ENCODE measurements at regions not wholly inside any gene's neighbourhood (a gene's known extent, or its start where the extent isn't known, plus 50 kb on each side); places are given as distances from the start of the nearest gene placed in this dataset.

GRCh38 chr13:73244467-73244866 lies 185.7 kb downstream of the KLF5 start:
- Mint-ChIP-seq H3K27ac (ENCODE audit: unreplicated experiment) (peak overlapping the region; percentile 43), H3K4me3 (ENCODE audit: unreplicated experiment) (no peak overlapping the region), H3K4me1 (ENCODE audit: low read depth) (no peaks in the 10 kb centered on the region), H3K27me3 (ENCODE audit: low read depth) (no peaks in the 10 kb centered on the region), H3K9me3 (ENCODE audit: low read depth) (no peaks in the 10 kb centered on the region), H3K36me3 (ENCODE audit: low read depth) (no peaks in the 10 kb centered on the region)
- TF ChIP-seq, protein P1, sequence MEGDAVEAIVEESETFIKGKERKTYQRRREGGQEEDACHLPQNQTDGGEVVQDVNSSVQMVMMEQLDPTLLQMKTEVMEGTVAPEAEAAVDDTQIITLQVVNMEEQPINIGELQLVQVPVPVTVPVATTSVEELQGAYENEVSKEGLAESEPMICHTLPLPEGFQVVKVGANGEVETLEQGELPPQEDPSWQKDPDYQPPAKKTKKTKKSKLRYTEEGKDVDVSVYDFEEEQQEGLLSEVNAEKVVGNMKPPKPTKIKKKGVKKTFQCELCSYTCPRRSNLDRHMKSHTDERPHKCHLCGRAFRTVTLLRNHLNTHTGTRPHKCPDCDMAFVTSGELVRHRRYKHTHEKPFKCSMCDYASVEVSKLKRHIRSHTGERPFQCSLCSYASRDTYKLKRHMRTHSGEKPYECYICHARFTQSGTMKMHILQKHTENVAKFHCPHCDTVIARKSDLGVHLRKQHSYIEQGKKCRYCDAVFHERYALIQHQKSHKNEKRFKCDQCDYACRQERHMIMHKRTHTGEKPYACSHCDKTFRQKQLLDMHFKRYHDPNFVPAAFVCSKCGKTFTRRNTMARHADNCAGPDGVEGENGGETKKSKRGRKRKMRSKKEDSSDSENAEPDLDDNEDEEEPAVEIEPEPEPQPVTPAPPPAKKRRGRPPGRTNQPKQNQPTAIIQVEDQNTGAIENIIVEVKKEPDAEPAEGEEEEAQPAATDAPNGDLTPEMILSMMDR (IDR thresholded peaks at IDR 0.05) = no peak
- DNase-seq (ENCODE audit: low spot score) = no peak

DNA sequence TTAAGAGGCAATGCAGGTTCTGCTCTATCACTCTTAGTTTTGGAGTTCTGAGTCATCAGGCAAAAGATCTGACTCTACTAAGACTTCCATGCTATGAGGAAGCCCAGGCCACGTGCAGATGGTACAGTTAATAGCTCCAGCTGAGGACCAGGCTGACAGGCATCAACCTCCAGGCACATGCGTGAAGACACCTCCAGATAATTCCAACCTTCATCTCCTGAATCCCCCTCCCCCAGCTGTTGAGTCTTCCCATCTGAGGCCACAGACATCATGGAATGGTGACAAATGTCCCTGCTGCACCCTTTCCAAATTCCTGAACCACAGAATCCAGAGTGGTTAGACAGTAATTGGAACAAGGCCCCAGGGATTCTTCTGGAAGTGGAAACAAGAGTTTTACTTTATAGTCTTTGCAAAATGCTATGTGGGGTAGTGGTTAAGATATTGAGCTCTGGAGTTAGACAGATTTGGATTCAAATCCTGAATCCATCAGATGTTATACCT lies 183.8 kb downstream of the KLF5 start:
- no peaks in the 10 kb centered on the region for H3K27me3 Mint-ChIP-seq (ENCODE audit: low read depth)
- no peaks in the 10 kb centered on the region for H3K4me1 Mint-ChIP-seq (ENCODE audit: low read depth)
- no peak overlapping the region for H3K27ac Mint-ChIP-seq (ENCODE audit: unreplicated experiment)
- no peaks in the 10 kb centered on the region for H3K9me3 Mint-ChIP-seq (ENCODE audit: low read depth)
- TF ChIP-seq, protein P1 (IDR thresholded peaks at IDR 0.05) = no peak
- no peaks in the 10 kb centered on the region for H3K36me3 Mint-ChIP-seq (ENCODE audit: low read depth)
- no peak overlapping the region for H3K4me3 Mint-ChIP-seq (ENCODE audit: unreplicated experiment)
- DNase-seq (ENCODE audit: low spot score) = no peak

- DNase-seq (ENCODE audit: low spot score) = no peak
- H3K4me3 Mint-ChIP-seq (ENCODE audit: unreplicated experiment) = no peak overlapping the region
- no peak overlapping the region for H3K27ac Mint-ChIP-seq (ENCODE audit: unreplicated experiment)
- H3K4me1 Mint-ChIP-seq (ENCODE audit: low read depth) = no peaks in the 10 kb centered on the region
- no peaks in the 10 kb centered on the region for H3K36me3 Mint-ChIP-seq (ENCODE audit: low read depth)
- no peaks in the 10 kb centered on the region for H3K9me3 Mint-ChIP-seq (ENCODE audit: low read depth)
- TF ChIP-seq, protein P1 (IDR thresholded peaks at IDR 0.05) = no peak
- H3K27me3 Mint-ChIP-seq (ENCODE audit: low read depth) = no peaks in the 10 kb centered on the region
These were observed 181.4 kb downstream of the KLF5 start for GRCh38 chr13:73240193-73240592.

GRCh38 chr13:73235385-73235784 lies 176.6 kb downstream of the KLF5 start:
- DNase-seq (ENCODE audit: low spot score) = no peak
- no peaks in the 10 kb centered on the region for H3K9me3 Mint-ChIP-seq (ENCODE audit: low read depth)
- no peaks in the 10 kb centered on the region for H3K4me1 Mint-ChIP-seq (ENCODE audit: low read depth)
- H3K4me3 Mint-ChIP-seq (ENCODE audit: unreplicated experiment) = no peak overlapping the region
- no peaks in the 10 kb centered on the region for H3K36me3 Mint-ChIP-seq (ENCODE audit: low read depth)
- H3K27me3 Mint-ChIP-seq (ENCODE audit: low read depth) = peaks cover 6% of the 10 kb centered on the region
- no peak overlapping the region for H3K27ac Mint-ChIP-seq (ENCODE audit: unreplicated experiment)
- TF ChIP-seq, protein P1 (IDR thresholded peaks at IDR 0.05) = no peak

DNA sequence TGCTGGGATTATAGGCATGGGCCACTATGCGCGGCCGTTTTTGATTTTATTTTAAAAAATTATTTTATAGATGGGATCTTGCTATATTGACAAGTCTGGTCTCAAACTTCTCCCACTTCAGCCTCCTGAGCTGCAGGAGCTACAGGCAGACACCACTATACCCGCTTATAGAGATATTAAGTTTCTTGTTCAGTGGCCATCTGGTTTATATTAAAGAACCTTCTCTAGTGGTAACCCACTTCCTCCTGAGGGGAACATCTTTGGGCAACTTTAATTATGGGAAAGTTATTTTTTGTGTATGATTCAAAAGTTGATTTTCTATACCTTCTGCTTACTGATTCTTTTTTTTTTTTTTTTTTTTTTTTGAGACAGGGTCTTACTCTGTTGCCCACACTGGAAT lies 172.7 kb downstream of the KLF5 start:
- no peaks in the 10 kb centered on the region for H3K9me3 Mint-ChIP-seq (ENCODE audit: low read depth)
- H3K4me3 Mint-ChIP-seq (ENCODE audit: unreplicated experiment) = no peak overlapping the region
- TF ChIP-seq, protein P1 (IDR thresholded peaks at IDR 0.05) = no peak
- H3K27ac Mint-ChIP-seq (ENCODE audit: unreplicated experiment) = no peak overlapping the region
- peaks cover 4% of the 10 kb centered on the region for H3K4me1 Mint-ChIP-seq (ENCODE audit: low read depth)
- H3K36me3 Mint-ChIP-seq (ENCODE audit: low read depth) = no peaks in the 10 kb centered on the region
- DNase-seq (ENCODE audit: low spot score) = no peak
- H3K27me3 Mint-ChIP-seq (ENCODE audit: low read depth) = peaks cover 6% of the 10 kb centered on the region

Data from chondrocyte (in vitro differentiated cells).